HEK293T (cell line): ENCODE measurements at regions not wholly inside any gene's neighbourhood (a gene's known extent, or its start where the extent isn't known, plus 50 kb on each side); places are given as distances from the start of the nearest gene placed in this dataset.

Experiments
- ARNT ChIP-seq: fragments of 450-650 bp; IDR thresholded peaks from 2 replicates; pipeline ENCODE4 v1.6.1; 2017; ENCODE audit warnings: mild to moderate bottlenecking
- BHLHE40 ChIP-seq: fragments of 450-650 bp; IDR thresholded peaks from 2 replicates; pipeline ENCODE4 v1.6.1; 2016; ENCODE audit warnings: mild to moderate bottlenecking, moderate library complexity, borderline replicate concordance
- ELF4 ChIP-seq: fragments of 450-650 bp; IDR thresholded peaks from 2 replicates; pipeline ENCODE4 v1.6.1; 2017; ENCODE audit warnings: antibody characterized with exemption
- FOXK2 ChIP-seq: fragments of 450-650 bp; IDR thresholded peaks from 2 replicates; pipeline ENCODE4 v1.6.1; 2016; ENCODE audit warnings: mild to moderate bottlenecking
- HDGF ChIP-seq: fragments of 450-650 bp; IDR thresholded peaks from 2 replicates; pipeline ENCODE4 v1.6.1; 2017; ENCODE audit warnings: antibody characterized with exemption, borderline replicate concordance
- LEF1 ChIP-seq: fragments of 450-650 bp; IDR thresholded peaks from 2 replicates; pipeline ENCODE4 v1.6.1; 2017; ENCODE audit warnings: mild to moderate bottlenecking, borderline replicate concordance
- SP1 ChIP-seq: fragments of 450-650 bp; IDR thresholded peaks from 2 replicates; pipeline ENCODE4 v1.6.1; 2017
- SUZ12 ChIP-seq: fragments of 450-650 bp; IDR thresholded peaks from 2 replicates; pipeline ENCODE4 v1.6.1; 2016; ENCODE audit warnings: mild to moderate bottlenecking

DNA sequence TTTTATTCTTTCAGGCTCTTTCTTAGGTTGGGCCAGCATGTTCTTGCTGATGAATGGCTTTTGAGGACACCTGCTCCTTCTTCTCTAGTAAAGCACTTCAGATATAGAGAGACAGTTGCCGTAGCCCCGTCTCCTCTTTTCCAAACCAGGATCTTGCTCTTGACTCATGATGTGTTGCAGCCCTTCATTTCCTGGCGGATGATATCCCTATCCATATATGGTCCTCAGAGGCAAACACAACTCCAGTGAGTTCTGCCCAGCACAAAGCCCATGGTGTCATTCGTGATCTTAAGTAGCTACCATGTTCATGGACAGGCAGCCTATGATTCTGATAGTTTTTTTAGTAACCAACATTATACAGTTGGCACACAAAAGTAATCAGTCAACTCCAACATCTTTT lies 59.8 kb upstream of the ACSL1 start:
- TF ChIP-seq HDGF (no peak), BHLHE40 (no peak), LEF1 (no peak), FOXK2 (no peak), ELF4 (no peak), ARNT (no peak), SUZ12 (no peak), SP1 (no peak)
